ENCODE measurements at regions not wholly inside any gene's neighbourhood (a gene's known extent, or its start where the extent isn't known, plus 50 kb on each side); places are given as distances from the start of the nearest gene placed in this dataset.

DNA sequence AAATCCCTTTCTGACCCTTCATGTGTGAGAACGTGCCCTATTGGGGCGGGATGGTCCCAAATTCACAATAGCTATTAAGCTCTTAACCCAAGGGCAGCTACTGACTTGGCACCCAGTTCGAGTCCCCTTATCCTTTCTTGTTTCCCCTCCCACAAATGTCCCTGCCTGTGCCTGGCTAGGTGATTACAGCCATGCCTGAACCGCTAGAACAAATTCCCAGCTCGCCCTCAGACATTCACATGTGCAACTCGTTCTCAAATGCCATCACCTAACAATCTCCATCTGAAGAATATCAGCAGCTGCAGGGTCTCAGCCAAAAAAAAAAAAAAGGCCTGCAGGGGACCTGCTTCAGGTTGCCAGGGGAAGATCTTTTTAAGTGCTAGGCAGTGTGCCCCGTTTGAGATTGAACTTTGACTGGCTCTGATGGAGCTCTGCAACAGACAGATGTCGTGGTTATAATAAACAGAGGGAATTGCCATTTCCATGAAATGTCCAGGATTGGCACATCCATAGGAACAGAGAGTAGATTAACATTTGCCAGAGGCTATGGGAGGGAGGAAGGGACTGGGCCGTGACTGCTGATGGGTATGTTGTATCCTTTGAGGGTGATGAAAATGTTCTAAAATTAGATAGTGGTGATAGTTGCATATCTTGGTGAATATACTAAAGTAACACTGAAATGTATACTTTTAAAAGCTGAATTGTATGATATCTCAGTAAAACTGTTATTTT, 347.2 kb upstream of the WWC1 start:
- Histone ChIP-seq H4K20me1 (ENCODE audit: low read depth, low read length) (no peaks in the 10 kb centered on the region), H3K27ac (ENCODE audit: low read depth, low read length) (no peak overlapping the region)

DNA sequence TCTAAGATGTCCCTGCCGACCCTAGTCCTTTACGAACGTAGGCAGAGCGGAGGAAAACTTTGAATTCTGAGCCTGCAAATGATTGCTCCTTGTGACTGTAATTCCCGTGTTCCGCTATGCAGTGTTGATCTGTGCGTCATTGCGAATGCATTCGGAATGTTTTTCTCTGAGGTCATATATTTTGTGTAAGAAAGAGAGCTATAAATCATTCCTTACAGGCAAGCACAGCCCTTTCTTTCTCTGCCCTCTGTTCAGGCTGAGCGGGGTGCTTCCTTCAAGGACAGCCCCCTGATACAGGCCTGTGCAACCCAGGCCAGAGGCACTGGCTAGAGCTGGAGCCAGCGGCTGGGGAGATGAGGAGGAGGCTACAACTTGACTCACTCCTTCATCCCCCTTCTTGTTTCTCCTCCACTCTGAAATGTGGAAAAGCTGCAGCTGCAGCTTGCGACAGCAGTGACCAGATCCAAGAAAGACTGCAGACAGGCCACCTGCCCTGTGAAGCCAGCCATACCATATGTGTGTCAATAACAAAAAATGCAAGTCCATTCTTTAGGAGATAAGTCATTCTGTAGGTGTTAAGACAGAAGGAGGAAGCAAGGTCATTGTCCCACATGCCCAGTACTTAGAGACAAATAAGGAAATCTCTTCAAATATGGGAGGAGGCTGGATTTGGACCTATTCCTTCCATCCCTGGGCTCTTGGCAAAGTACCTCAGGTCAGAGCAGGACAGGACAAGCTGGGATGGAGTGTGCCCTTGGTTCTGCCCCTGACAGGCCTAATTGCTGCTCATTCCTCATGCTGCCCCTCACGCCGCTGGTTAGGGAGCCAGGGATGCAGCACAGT, 345.7 kb upstream of the WWC1 start:
- no peaks in the 10 kb centered on the region for H3K27me3 ChIP-seq (ENCODE audit: low read length)
- TF ChIP-seq, protein P1, sequence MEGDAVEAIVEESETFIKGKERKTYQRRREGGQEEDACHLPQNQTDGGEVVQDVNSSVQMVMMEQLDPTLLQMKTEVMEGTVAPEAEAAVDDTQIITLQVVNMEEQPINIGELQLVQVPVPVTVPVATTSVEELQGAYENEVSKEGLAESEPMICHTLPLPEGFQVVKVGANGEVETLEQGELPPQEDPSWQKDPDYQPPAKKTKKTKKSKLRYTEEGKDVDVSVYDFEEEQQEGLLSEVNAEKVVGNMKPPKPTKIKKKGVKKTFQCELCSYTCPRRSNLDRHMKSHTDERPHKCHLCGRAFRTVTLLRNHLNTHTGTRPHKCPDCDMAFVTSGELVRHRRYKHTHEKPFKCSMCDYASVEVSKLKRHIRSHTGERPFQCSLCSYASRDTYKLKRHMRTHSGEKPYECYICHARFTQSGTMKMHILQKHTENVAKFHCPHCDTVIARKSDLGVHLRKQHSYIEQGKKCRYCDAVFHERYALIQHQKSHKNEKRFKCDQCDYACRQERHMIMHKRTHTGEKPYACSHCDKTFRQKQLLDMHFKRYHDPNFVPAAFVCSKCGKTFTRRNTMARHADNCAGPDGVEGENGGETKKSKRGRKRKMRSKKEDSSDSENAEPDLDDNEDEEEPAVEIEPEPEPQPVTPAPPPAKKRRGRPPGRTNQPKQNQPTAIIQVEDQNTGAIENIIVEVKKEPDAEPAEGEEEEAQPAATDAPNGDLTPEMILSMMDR (IDR thresholded peaks at IDR 0.05; ENCODE audit: insufficient read depth, low read length, poor library complexity, severe bottlenecking) = no peak
- TF ChIP-seq EZH2phosphoT487 (conservative IDR thresholded peaks at IDR 0.05; ENCODE audit: low read length) = no peak
- H3K27ac ChIP-seq (ENCODE audit: low read depth, low read length) = no peak overlapping the region
- H3K9ac ChIP-seq (ENCODE audit: low read length) = no peak overlapping the region
- no peaks in the 10 kb centered on the region for H3K9me2 ChIP-seq (replicated peaks; ENCODE audit: insufficient read depth, low read length)
- no peaks in the 10 kb centered on the region for H3K79me2 ChIP-seq (ENCODE audit: insufficient read depth, low read length)
- no peak overlapping the region for H3K4me2 ChIP-seq (ENCODE audit: low read depth, low read length, poor library complexity, severe bottlenecking)
- H3K4me3 ChIP-seq (ENCODE audit: insufficient read depth, low read length, poor library complexity, severe bottlenecking) = no peak overlapping the region
- H4K20me1 ChIP-seq (ENCODE audit: low read depth, low read length) = no peaks in the 10 kb centered on the region
- no peaks in the 10 kb centered on the region for H3K9me3 ChIP-seq (ENCODE audit: insufficient read depth, low read length)
- no peak overlapping the region for H2AFZ ChIP-seq (ENCODE audit: low read depth, low read length, severe bottlenecking)
- H3F3A ChIP-seq (ENCODE audit: insufficient read depth) = no peaks in the 10 kb centered on the region
- H3K36me3 ChIP-seq (ENCODE audit: low read length) = no peaks in the 10 kb centered on the region

More for the DNA sequence above, 347.2 kb upstream of the WWC1 start:
- H3K79me2 ChIP-seq (ENCODE audit: insufficient read depth, low read length) = no peaks in the 10 kb centered on the region
- H3K4me2 ChIP-seq (ENCODE audit: low read depth, low read length, poor library complexity, severe bottlenecking) = no peak overlapping the region
- TF ChIP-seq, protein P1 (IDR thresholded peaks at IDR 0.05; ENCODE audit: insufficient read depth, low read length, poor library complexity, severe bottlenecking) = no peak
- TF ChIP-seq EZH2phosphoT487 (conservative IDR thresholded peaks at IDR 0.05; ENCODE audit: low read length) = no peak
- H2AFZ ChIP-seq (ENCODE audit: low read depth, low read length, severe bottlenecking) = no peak overlapping the region
- H3K4me3 ChIP-seq (ENCODE audit: insufficient read depth, low read length, poor library complexity, severe bottlenecking) = no peak overlapping the region
- H3K9ac ChIP-seq (ENCODE audit: low read length) = no peak overlapping the region
- no peaks in the 10 kb centered on the region for H3K9me2 ChIP-seq (replicated peaks; ENCODE audit: insufficient read depth, low read length)
- no peaks in the 10 kb centered on the region for H3F3A ChIP-seq (ENCODE audit: insufficient read depth)
- H3K9me3 ChIP-seq (ENCODE audit: insufficient read depth, low read length) = no peaks in the 10 kb centered on the region
- no peaks in the 10 kb centered on the region for H3K27me3 ChIP-seq (ENCODE audit: low read length)
- H3K36me3 ChIP-seq (ENCODE audit: low read length) = no peaks in the 10 kb centered on the region

DNA sequence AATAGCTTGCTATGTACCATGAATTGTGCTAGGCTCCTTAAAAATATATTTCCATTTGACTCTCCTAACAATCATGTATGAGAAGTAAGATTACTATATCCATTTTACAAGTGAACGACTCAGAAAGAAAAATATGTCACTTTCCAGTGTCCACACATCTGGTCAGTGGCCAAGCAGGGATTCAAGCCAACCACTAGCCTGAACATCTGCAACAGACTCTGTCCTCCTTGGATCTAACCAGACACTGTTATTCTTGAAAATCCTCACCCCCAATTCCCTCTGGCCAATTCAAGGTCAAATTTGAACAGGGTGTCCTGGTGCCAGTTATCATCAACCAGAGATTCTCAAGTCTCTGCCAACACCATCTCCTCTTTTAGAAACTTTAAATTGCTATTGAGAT, 344.1 kb upstream of the WWC1 start:
- H3K9me2 ChIP-seq (replicated peaks; ENCODE audit: insufficient read depth, low read length) = no peaks in the 10 kb centered on the region
- TF ChIP-seq, protein P1 (IDR thresholded peaks at IDR 0.05; ENCODE audit: insufficient read depth, low read length, poor library complexity, severe bottlenecking) = no peak
- TF ChIP-seq EZH2phosphoT487 (conservative IDR thresholded peaks at IDR 0.05; ENCODE audit: low read length) = no peak
- no peaks in the 10 kb centered on the region for H4K20me1 ChIP-seq (ENCODE audit: low read depth, low read length)
- no peak overlapping the region for H3K4me2 ChIP-seq (ENCODE audit: low read depth, low read length, poor library complexity, severe bottlenecking)
- no peak overlapping the region for H2AFZ ChIP-seq (ENCODE audit: low read depth, low read length, severe bottlenecking)
- H3K36me3 ChIP-seq (ENCODE audit: low read length) = no peaks in the 10 kb centered on the region
- no peak overlapping the region for H3K9ac ChIP-seq (ENCODE audit: low read length)
- no peaks in the 10 kb centered on the region for H3K79me2 ChIP-seq (ENCODE audit: insufficient read depth, low read length)
- H3K27me3 ChIP-seq (ENCODE audit: low read length) = no peaks in the 10 kb centered on the region
- no peak overlapping the region for H3K4me3 ChIP-seq (ENCODE audit: insufficient read depth, low read length, poor library complexity, severe bottlenecking)
- H3K27ac ChIP-seq (ENCODE audit: low read depth, low read length) = no peak overlapping the region
- no peaks in the 10 kb centered on the region for H3K9me3 ChIP-seq (ENCODE audit: insufficient read depth, low read length)
- no peaks in the 10 kb centered on the region for H3F3A ChIP-seq (ENCODE audit: insufficient read depth)

Measured in SU-DHL-6 (cell line).